ENCODE measurements at regions not wholly inside any gene's neighbourhood (a gene's known extent, or its start where the extent isn't known, plus 50 kb on each side); places are given as distances from the start of the nearest gene placed in this dataset.

DNA sequence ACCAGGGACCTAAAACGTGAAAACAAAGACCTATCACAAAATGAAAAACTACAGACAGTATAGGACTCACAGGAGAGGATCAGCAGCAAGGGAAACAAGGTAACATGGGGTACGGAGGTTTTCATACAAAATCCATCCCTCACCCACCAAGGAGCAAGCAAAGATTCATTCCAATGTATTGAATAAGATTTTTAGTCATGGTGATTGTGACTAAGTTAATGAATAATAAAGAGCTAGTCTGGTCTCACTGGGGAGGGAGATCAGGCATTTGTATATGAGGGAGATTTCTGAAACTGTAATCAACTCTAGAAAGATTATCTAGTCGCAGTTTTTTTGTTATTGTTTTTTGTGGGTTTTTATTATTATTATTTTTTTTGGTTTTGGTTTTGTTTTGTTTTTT, 336.5 kb upstream of the MMADHC start:
- no TSS peak for BruUV-seq (replicated peaks)
- TF ChIP-seq YY1 (IDR thresholded peaks at IDR 0.05; ENCODE audit: extremely low read depth, insufficient replicate concordance, low read depth, low read length): no peak
- no peak for TF ChIP-seq ELF1 (IDR thresholded peaks at IDR 0.05; ENCODE audit: borderline replicate concordance, low read depth)
- no peak for TF ChIP-seq CEBPB (IDR thresholded peaks at IDR 0.05; ENCODE audit: low read depth)
- H3K4me2 ChIP-seq (ENCODE audit: low read length): no peak overlapping the region
- H3K79me2 ChIP-seq (ENCODE audit: insufficient read depth, low read length): no peaks in the 10 kb centered on the region
- CTCF ChIA-PET: no interaction called here
- no peaks in the 10 kb centered on the region for H3K4me1 ChIP-seq (ENCODE audit: control insufficient read depth in 1 of 2, insufficient read depth in 2 of 2, low read length in 2 of 2)
- no peaks in the 10 kb centered on the region for H3K9me2 ChIP-seq (ENCODE audit: insufficient read depth)
- H3K27me3 ChIP-seq (ENCODE audit: insufficient read depth, low read length): no peaks in the 10 kb centered on the region
- H3K9me3 ChIP-seq (ENCODE audit: control insufficient read depth in 1 of 2, insufficient read depth in 1 of 2, low read depth in 1 of 2, low read length in 2 of 2): no peaks in the 10 kb centered on the region; a peak in 1 of 4 replicates
- H3K9ac ChIP-seq (ENCODE audit: low read length): no peak overlapping the region
- H3K4me3 ChIP-seq (replicated peaks in 1 of 2; ENCODE audit: low read depth in 1 of 2, low read length in 2 of 2): no peak overlapping the region
- intact Hi-C loops (cut with micrococcal nuclease): no loop called here
- no peak overlapping the region for H3K27ac ChIP-seq (ENCODE audit: low read depth, low read length)
- H3K36me3 ChIP-seq (ENCODE audit: control insufficient read depth in 1 of 2, insufficient read depth in 2 of 2, low read length in 2 of 2): no peaks in the 10 kb centered on the region
- POLR2A ChIA-PET: no interaction called here
- RAD21 ChIA-PET (ENCODE audit: low non-redundant PET in 1 of 2, low total read pairs in 2 of 2, uncharacterized antibody in 2 of 2, unreplicated experiment in 2 of 2): no interaction called here
- no peak overlapping the region for H2AFZ ChIP-seq (ENCODE audit: low read depth, low read length, poor library complexity, severe bottlenecking)
- DNase-seq (ENCODE audit: low read depth, low spot score) (no peak), ATAC-seq (no peak)
- H4K20me1 ChIP-seq (ENCODE audit: insufficient read depth): no peaks in the 10 kb centered on the region

DNA sequence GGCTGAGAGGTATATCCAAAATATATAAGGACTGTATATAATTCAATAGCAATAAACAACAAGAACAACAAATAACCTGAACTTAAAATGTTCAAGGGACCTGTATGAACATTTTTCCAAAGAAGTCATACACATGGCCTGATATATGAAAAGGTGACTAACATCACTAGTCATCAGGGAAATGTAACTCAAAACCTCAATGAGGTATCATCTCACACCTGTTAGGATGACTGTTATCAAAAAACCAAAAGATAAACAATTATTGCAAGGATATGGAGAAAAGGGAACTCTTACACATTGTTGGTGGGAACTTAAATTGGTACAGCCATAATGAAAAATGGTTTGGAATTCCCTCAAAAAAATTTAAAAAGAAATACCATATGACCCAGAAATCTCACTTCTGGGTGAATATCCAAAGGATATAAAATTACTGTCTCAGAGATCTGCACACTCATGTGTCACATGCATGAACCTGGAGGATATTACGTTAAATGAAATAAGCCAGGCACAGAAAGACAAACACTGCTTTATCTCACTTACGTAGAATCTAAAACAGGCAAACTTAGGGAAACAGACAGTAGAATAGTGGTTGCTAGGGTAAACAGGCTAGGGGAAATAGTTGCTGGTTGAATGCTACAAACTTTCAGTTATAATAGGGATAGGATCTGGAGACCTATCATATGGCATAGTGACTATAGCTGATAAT, 334.5 kb upstream of the MMADHC start:
- Histone ChIP-seq H3K36me3 (ENCODE audit: control insufficient read depth in 1 of 2, insufficient read depth in 2 of 2, low read length in 2 of 2) (no peaks in the 10 kb centered on the region), H3K9me3 (ENCODE audit: control insufficient read depth in 1 of 2, insufficient read depth in 1 of 2, low read depth in 1 of 2, low read length in 2 of 2) (no peaks in the 10 kb centered on the region; a peak in 1 of 4 replicates), H3K9me2 (ENCODE audit: insufficient read depth) (no peaks in the 10 kb centered on the region), H3K27me3 (ENCODE audit: insufficient read depth, low read length) (no peaks in the 10 kb centered on the region), H3K4me3 (replicated peaks in 1 of 2; ENCODE audit: low read depth in 1 of 2, low read length in 2 of 2) (no peak overlapping the region), H3K27ac (ENCODE audit: low read depth, low read length) (no peak overlapping the region), H4K20me1 (ENCODE audit: insufficient read depth) (no peaks in the 10 kb centered on the region), H3K4me2 (ENCODE audit: low read length) (no peak overlapping the region), H3K9ac (ENCODE audit: low read length) (no peak overlapping the region), H3K4me1 (ENCODE audit: control insufficient read depth in 1 of 2, insufficient read depth in 2 of 2, low read length in 2 of 2) (no peaks in the 10 kb centered on the region), H3K79me2 (ENCODE audit: insufficient read depth, low read length) (no peaks in the 10 kb centered on the region), H2AFZ (ENCODE audit: low read depth, low read length, poor library complexity, severe bottlenecking) (no peak overlapping the region)
- DNase-seq (ENCODE audit: low read depth, low spot score): no peak
- no peak for ATAC-seq
- TF ChIP-seq YY1 (IDR thresholded peaks at IDR 0.05; ENCODE audit: extremely low read depth, insufficient replicate concordance, low read depth, low read length): no peak
- TF ChIP-seq ATF3 (IDR thresholded peaks at IDR 0.05): no peak
- TF ChIP-seq POLR2AphosphoS5 (IDR thresholded peaks at IDR 0.05; ENCODE audit: low read depth, low read length): no peak
- TF ChIP-seq POLR2A (IDR thresholded peaks at IDR 0.05; ENCODE audit: borderline replicate concordance, extremely low read depth, insufficient read depth, insufficient read length): no peak
- TF ChIP-seq CBX3 (IDR thresholded peaks at IDR 0.05; ENCODE audit: low read depth): no peak
- TF ChIP-seq ELF1 (IDR thresholded peaks at IDR 0.05; ENCODE audit: borderline replicate concordance, low read depth): no peak
- TF ChIP-seq EGR1 (IDR thresholded peaks at IDR 0.05; ENCODE audit: low read depth): no peak
- TF ChIP-seq SP1 (IDR thresholded peaks at IDR 0.05; ENCODE audit: low read depth): no peak
- no peak for TF ChIP-seq CEBPB (IDR thresholded peaks at IDR 0.05; ENCODE audit: low read depth)
- TF ChIP-seq, protein P1, sequence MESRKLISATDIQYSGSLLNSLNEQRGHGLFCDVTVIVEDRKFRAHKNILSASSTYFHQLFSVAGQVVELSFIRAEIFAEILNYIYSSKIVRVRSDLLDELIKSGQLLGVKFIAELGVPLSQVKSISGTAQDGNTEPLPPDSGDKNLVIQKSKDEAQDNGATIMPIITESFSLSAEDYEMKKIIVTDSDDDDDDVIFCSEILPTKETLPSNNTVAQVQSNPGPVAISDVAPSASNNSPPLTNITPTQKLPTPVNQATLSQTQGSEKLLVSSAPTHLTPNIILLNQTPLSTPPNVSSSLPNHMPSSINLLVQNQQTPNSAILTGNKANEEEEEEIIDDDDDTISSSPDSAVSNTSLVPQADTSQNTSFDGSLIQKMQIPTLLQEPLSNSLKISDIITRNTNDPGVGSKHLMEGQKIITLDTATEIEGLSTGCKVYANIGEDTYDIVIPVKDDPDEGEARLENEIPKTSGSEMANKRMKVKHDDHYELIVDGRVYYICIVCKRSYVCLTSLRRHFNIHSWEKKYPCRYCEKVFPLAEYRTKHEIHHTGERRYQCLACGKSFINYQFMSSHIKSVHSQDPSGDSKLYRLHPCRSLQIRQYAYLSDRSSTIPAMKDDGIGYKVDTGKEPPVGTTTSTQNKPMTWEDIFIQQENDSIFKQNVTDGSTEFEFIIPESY (IDR thresholded peaks at IDR 0.05; ENCODE audit: extremely low read depth, insufficient replicate concordance, low read length): no peak
- no peak for TF ChIP-seq SIN3A (IDR thresholded peaks at IDR 0.05; ENCODE audit: low read depth)
- TF ChIP-seq, protein P2, sequence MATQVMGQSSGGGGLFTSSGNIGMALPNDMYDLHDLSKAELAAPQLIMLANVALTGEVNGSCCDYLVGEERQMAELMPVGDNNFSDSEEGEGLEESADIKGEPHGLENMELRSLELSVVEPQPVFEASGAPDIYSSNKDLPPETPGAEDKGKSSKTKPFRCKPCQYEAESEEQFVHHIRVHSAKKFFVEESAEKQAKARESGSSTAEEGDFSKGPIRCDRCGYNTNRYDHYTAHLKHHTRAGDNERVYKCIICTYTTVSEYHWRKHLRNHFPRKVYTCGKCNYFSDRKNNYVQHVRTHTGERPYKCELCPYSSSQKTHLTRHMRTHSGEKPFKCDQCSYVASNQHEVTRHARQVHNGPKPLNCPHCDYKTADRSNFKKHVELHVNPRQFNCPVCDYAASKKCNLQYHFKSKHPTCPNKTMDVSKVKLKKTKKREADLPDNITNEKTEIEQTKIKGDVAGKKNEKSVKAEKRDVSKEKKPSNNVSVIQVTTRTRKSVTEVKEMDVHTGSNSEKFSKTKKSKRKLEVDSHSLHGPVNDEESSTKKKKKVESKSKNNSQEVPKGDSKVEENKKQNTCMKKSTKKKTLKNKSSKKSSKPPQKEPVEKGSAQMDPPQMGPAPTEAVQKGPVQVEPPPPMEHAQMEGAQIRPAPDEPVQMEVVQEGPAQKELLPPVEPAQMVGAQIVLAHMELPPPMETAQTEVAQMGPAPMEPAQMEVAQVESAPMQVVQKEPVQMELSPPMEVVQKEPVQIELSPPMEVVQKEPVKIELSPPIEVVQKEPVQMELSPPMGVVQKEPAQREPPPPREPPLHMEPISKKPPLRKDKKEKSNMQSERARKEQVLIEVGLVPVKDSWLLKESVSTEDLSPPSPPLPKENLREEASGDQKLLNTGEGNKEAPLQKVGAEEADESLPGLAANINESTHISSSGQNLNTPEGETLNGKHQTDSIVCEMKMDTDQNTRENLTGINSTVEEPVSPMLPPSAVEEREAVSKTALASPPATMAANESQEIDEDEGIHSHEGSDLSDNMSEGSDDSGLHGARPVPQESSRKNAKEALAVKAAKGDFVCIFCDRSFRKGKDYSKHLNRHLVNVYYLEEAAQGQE (IDR thresholded peaks at IDR 0.05; ENCODE audit: low read depth): no peak
- TF ChIP-seq MAX (IDR thresholded peaks at IDR 0.05): no peak
- no peak for TF ChIP-seq ZFX (IDR thresholded peaks at IDR 0.05)
- no peak for TF ChIP-seq EZH2phosphoT487 (IDR thresholded peaks at IDR 0.05; ENCODE audit: borderline replicate concordance)
- ChIA-PET RAD21 (ENCODE audit: low non-redundant PET in 1 of 2, low total read pairs in 2 of 2, uncharacterized antibody in 2 of 2, unreplicated experiment in 2 of 2) (no interaction called here), POLR2A (no interaction called here), CTCF (no interaction called here)
- intact Hi-C loops (cut with micrococcal nuclease): no loop called here
- no TSS peak for BruUV-seq (replicated peaks)
